DND-41 (cell line): ENCODE measurements at regions not wholly inside any gene's neighbourhood (a gene's known extent, or its start where the extent isn't known, plus 50 kb on each side); places are given as distances from the start of the nearest gene placed in this dataset.
"Not testable (repeated sequence)": the region's sequence is repeated elsewhere in the genome, so short reads cannot be mapped to it uniquely, and the experiment has no call there.

Experiments
- ATAC-seq: fragments of 200-7000 bp; cut with Tn5 transposase; 3 replicates; pipeline ENCODE4 v1.9.1; 2021; ENCODE audit warnings: low read depth; ENCODE audit not compliant: insufficient read depth
- DNase-seq: peaks from one replicate; pipeline ENCODE4 v3.0.0-alpha.2; 2020
- H2AFZ ChIP-seq: 2 replicates; pipeline ENCODE4 v1.6.0; 2012; ENCODE audit warnings: low read depth, low read length
- H3K27ac ChIP-seq: 2 replicates; pipeline ENCODE4 v1.5.1; 2012; ENCODE audit warnings: low read length, inconsistent platforms
- H3K27me3 ChIP-seq: fragments of 200-600 bp; sonication (generic); 2 replicates; pipeline ENCODE4 v1.6.0; 2012; ENCODE audit warnings: low read length, mild to moderate bottlenecking, inconsistent platforms; ENCODE audit not compliant: insufficient read depth, poor library complexity
- H3K36me3 ChIP-seq: 2 replicates; pipeline ENCODE4 v1.5.1; 2012; ENCODE audit warnings: low read length, inconsistent platforms; ENCODE audit not compliant: insufficient read depth
- H3K4me1 ChIP-seq: 2 replicates; pipeline ENCODE4 v1.5.1; 2012; ENCODE audit warnings: mild to moderate bottlenecking, low read length; ENCODE audit not compliant: insufficient read depth
- H3K4me2 ChIP-seq: 2 replicates; pipeline ENCODE4 v1.6.0; 2012; ENCODE audit warnings: mild to moderate bottlenecking, moderate library complexity, low read length, inconsistent platforms; ENCODE audit not compliant: insufficient read depth
- H3K4me3 ChIP-seq, 2 experiments: fragments of 200-600 bp in 1 of 2; shearing (Covaris generic) in 1 of 2; 2 replicates each; pipeline ENCODE4 v1.5.1; 2012 to 2016; ENCODE audit warnings: inconsistent platforms in 2 of 2, low read length in 2 of 2, mild to moderate bottlenecking in 2 of 2, low read depth in 1 of 2, moderate library complexity in 1 of 2
- H3K79me2 ChIP-seq: 2 replicates; pipeline ENCODE4 v1.6.0; 2012; ENCODE audit warnings: low read length, inconsistent platforms; ENCODE audit not compliant: insufficient read depth
- H3K9ac ChIP-seq: 2 replicates; pipeline ENCODE4 v1.6.0; 2012; ENCODE audit warnings: low read depth, mild to moderate bottlenecking, inconsistent platforms, low read length, moderate library complexity
- H3K9me3 ChIP-seq: 2 replicates; pipeline ENCODE4 v1.5.1; 2012; ENCODE audit warnings: low read length, moderate library complexity, mild to moderate bottlenecking, inconsistent platforms; ENCODE audit not compliant: insufficient read depth, severe bottlenecking
- H4K20me1 ChIP-seq: 2 replicates; pipeline ENCODE4 v1.6.0; 2012; ENCODE audit warnings: low read length; ENCODE audit not compliant: insufficient read depth
- EZH2 ChIP-seq: IDR thresholded peaks from 3 replicates; pipeline ENCODE4 v1.6.1; 2012; ENCODE audit warnings: borderline replicate concordance, low read depth, mild to moderate bottlenecking, moderate library complexity, low read length, inconsistent platforms; ENCODE audit not compliant: severe bottlenecking
- TF ChIP-seq, protein P1 (sequence below): IDR thresholded peaks from 2 replicates; pipeline ENCODE4 v1.5.1; 2012; ENCODE audit warnings: borderline replicate concordance, low read length, moderate library complexity, mild to moderate bottlenecking; ENCODE audit not compliant: poor library complexity, severe bottlenecking; ENCODE audit errors: extremely low read depth

- Histone ChIP-seq H3K9me3 (peaks cover 9% of the 10 kb centered on the region), H3K4me3 (no peak overlapping the region), H3K4me2 (no peak overlapping the region), H3K36me3 (no peaks in the 10 kb centered on the region), H3K9ac (no peak overlapping the region), H3K79me2 (no peaks in the 10 kb centered on the region), H4K20me1 (no peaks in the 10 kb centered on the region), H2AFZ (no peak overlapping the region), H3K27ac (no peak overlapping the region), H3K27me3 (no peaks in the 10 kb centered on the region), H3K4me1 (no peaks in the 10 kb centered on the region)
- no peak for DNase-seq
- TF ChIP-seq, protein P1, sequence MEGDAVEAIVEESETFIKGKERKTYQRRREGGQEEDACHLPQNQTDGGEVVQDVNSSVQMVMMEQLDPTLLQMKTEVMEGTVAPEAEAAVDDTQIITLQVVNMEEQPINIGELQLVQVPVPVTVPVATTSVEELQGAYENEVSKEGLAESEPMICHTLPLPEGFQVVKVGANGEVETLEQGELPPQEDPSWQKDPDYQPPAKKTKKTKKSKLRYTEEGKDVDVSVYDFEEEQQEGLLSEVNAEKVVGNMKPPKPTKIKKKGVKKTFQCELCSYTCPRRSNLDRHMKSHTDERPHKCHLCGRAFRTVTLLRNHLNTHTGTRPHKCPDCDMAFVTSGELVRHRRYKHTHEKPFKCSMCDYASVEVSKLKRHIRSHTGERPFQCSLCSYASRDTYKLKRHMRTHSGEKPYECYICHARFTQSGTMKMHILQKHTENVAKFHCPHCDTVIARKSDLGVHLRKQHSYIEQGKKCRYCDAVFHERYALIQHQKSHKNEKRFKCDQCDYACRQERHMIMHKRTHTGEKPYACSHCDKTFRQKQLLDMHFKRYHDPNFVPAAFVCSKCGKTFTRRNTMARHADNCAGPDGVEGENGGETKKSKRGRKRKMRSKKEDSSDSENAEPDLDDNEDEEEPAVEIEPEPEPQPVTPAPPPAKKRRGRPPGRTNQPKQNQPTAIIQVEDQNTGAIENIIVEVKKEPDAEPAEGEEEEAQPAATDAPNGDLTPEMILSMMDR: no peak
- TF ChIP-seq EZH2: no peak
- no peak for ATAC-seq
These were observed 789.1 kb upstream of the HS3ST5 start for GRCh38 chr6:115131709-115132490.

DNA sequence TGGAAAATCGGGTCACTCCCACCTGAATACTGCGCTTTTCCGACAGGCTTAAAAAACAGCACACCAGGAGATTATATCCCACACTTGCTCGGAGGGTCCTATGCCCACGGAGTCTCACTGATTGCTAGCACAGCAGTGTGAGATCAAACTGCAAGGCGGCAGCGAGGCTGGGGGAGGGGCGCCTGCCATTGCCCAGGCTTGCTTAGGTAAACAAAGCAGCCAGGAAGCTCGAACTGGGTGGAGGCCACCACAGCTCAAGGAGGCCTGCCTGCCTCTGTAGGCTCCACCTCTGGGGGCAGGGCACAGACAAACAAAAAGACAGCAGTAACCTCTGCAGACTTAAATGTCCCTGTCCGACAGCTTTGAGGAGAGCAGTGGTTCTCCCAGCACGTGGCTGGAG lies 778.7 kb upstream of the HS3ST5 start:
- not testable (repeated sequence) for H3K79me2 ChIP-seq, H3K4me1 ChIP-seq, H4K20me1 ChIP-seq, H3K27ac ChIP-seq, H3K27me3 ChIP-seq, H3K36me3 ChIP-seq, H2AFZ ChIP-seq, H3K4me3 ChIP-seq, H3K9me3 ChIP-seq, H3K9ac ChIP-seq, ATAC-seq, DNase-seq, H3K4me2 ChIP-seq

DNA sequence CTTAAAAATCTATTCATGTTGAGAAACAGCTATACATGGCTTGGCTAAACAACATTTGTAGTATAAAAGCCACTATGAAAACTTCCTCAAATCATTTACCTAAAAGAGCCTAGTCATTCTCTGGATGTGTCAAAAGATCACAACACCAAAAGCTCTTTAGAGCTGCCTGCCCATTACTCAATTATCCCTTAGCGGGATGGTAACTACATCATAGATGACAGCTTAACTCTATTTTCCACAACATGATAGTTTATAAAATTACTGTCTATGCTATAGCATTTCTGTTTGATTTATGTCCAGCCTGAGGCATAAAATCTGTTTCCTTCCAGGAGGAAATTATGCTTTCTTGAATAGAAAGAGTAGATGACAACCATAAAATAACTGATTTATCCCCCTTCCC lies 777.6 kb upstream of the HS3ST5 start:
- Histone ChIP-seq H3K4me3 (no peak overlapping the region), H4K20me1 (no peaks in the 10 kb centered on the region), H3K4me2 (no peak overlapping the region), H3K4me1 (no peaks in the 10 kb centered on the region), H3K27ac (no peak overlapping the region), H3K9ac (no peak overlapping the region), H3K9me3 (no peaks in the 10 kb centered on the region), H3K27me3 (no peaks in the 10 kb centered on the region), H2AFZ (no peak overlapping the region), H3K79me2 (no peaks in the 10 kb centered on the region), H3K36me3 (no peaks in the 10 kb centered on the region)
- ATAC-seq (no peak), DNase-seq (no peak)
- TF ChIP-seq EZH2: no peak
- TF ChIP-seq, protein P1: no peak

DNA sequence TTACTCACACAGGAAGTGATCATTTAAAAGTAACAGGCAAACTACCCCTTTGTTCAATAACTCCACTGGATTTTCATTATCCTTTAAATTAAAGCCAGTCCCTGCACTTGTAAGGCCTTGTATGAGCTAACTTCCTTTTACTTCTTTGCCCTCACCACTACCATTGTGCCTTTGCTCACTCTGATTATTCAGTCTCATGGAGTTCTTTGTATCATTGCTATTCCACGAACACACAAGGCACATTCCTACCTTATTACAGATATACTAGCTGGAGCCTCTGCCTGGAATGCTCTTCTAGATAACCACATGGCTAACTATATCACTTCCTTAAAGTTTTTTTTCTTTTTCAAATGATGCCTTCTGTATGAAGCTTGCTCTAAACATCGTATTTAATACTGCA lies 748.6 kb upstream of the HS3ST5 start:
- H3K9ac ChIP-seq: no peak overlapping the region
- H3K4me3 ChIP-seq: no peak overlapping the region
- H3K27me3 ChIP-seq: no peaks in the 10 kb centered on the region
- no peak overlapping the region for H3K27ac ChIP-seq
- no peaks in the 10 kb centered on the region for H4K20me1 ChIP-seq
- no peaks in the 10 kb centered on the region for H3K9me3 ChIP-seq
- no peaks in the 10 kb centered on the region for H3K79me2 ChIP-seq
- DNase-seq: no peak
- no peak overlapping the region for H2AFZ ChIP-seq
- TF ChIP-seq, protein P1: no peak
- TF ChIP-seq EZH2: no peak
- no peak for ATAC-seq
- H3K4me2 ChIP-seq: no peak overlapping the region
- no peaks in the 10 kb centered on the region for H3K4me1 ChIP-seq
- no peaks in the 10 kb centered on the region for H3K36me3 ChIP-seq
